ENCODE measurements at regions not wholly inside any gene's neighbourhood (a gene's known extent, or its start where the extent isn't known, plus 50 kb on each side); places are given as distances from the start of the nearest gene placed in this dataset.
"Not testable (repeated sequence)": the region's sequence is repeated elsewhere in the genome, so short reads cannot be mapped to it uniquely, and the experiment has no call there.

- DNase-seq (ENCODE audit: low spot score); ATAC-seq: not testable (repeated sequence)
These were observed 247.5 kb downstream of the SPATA31A6 start for GRCh38 chr9:42430674-42431615.

DNA sequence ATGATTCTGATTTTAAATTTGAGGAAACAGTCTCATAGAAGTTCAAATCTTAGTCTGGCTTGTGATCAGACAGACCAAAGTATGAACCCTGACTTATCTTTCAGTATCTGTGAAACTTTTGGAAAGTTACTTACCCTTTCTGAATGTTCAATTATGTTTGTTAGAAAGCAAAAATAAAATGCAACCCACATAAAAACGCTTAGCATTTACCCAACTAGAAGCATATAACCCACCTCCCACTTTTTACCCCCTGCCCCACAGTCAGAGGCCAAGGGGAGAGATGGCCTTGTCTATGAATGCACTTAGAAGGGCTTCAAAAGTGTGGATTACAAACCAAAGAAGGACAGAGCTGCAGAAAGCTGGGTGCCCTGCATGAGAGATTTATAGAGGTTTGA is 248.2 kb downstream of the SPATA31A6 start:
- ATAC-seq; DNase-seq (ENCODE audit: low spot score): not testable (repeated sequence)

- not testable (repeated sequence) for ATAC-seq; DNase-seq (ENCODE audit: low spot score)
These were observed 251.6 kb downstream of the SPATA31A6 start for GRCh38 chr9:42434844-42435714.

- DNase-seq (ENCODE audit: low spot score); ATAC-seq: not testable (repeated sequence)
These were observed 252.4 kb downstream of the SPATA31A6 start for GRCh38 chr9:42435715-42436342.

- not testable (repeated sequence) for DNase-seq (ENCODE audit: low spot score); ATAC-seq
These were observed 253.7 kb downstream of the SPATA31A6 start for GRCh38 chr9:42437057-42437759.

GRCh38 chr9:42442680-42443079 is 259.2 kb downstream of the SPATA31A6 start:
- not testable (repeated sequence) for DNase-seq (ENCODE audit: low spot score); ATAC-seq

GRCh38 chr9:42443414-42443813 is 260.0 kb downstream of the SPATA31A6 start:
- not testable (repeated sequence) for DNase-seq (ENCODE audit: low spot score); ATAC-seq

GRCh38 chr9:42461436-42461835 is 278.0 kb downstream of the SPATA31A6 start:
- not testable (repeated sequence) for DNase-seq (ENCODE audit: low spot score); ATAC-seq

- not testable (repeated sequence) for DNase-seq (ENCODE audit: low spot score); ATAC-seq
These were observed 278.4 kb downstream of the SPATA31A6 start for GRCh38 chr9:42461863-42462262.

- ATAC-seq; DNase-seq (ENCODE audit: low spot score): not testable (repeated sequence)
These were observed 280.5 kb downstream of the SPATA31A6 start for GRCh38 chr9:42463981-42464380.

DNA sequence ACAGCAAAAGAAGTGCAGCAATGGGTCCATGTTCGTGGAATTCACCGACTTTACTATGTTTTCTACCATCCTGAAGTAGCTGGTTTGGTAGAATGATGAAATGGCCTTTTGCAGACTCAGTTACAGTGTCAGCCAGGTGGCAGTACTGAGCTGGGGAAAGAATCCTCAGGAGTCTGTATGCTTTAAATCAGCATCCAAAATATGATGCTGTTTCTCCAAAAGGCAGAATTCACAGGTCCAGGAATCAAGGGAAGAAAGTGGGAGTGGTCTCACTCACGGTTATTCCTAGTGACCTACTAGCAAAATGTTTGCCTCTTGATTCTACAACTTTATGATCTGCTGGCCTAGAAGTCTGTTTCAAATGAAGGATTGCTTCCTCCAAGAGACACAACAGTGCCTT is 287.1 kb downstream of the SPATA31A6 start:
- not testable (repeated sequence) for ATAC-seq; DNase-seq (ENCODE audit: low spot score)

GRCh38 chr9:42490989-42491388 is 307.5 kb downstream of the SPATA31A6 start:
- peak; percentile 69 for ATAC-seq
- DNase-seq (ENCODE audit: low spot score), result not testable (repeated sequence)

- not testable (repeated sequence) for DNase-seq (ENCODE audit: low spot score)
These were observed 319.3 kb downstream of the SPATA31A6 start for GRCh38 chr9:42502620-42503264.

DNA sequence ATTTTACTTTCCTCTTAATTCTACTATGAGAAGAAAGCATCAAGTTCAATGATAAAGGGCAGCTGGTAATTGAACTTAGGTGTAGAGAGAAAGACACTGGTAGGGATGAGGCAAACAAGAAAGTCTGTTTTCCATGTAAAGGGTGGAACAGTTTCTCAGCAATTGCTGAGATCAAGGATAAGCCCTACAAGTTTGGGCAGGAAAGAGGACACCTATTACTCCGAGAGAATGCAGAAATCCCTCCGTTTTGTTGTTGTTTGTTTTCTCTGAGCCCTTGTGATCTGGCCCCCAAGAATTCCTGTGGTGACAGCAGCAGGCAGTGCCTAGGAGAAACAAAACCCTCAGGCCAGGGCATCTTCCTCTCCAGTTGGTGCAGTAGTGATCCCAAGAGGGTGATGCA is 324.7 kb downstream of the SPATA31A6 start:
- DNase-seq (ENCODE audit: low spot score); ATAC-seq: not testable (repeated sequence)

More at GRCh38 chr9:42502620-42503264, 319.3 kb downstream of the SPATA31A6 start:
- not testable (repeated sequence) for ATAC-seq

GRCh38 chr9:42513535-42513934 is 330.1 kb downstream of the SPATA31A6 start:
- not testable (repeated sequence) for ATAC-seq

GRCh38 chr9:42534325-42534983 is 351.0 kb downstream of the SPATA31A6 start:
- not testable (repeated sequence) for DNase-seq (ENCODE audit: low spot score)

More at GRCh38 chr9:42513535-42513934, 330.1 kb downstream of the SPATA31A6 start:
- not testable (repeated sequence) for DNase-seq (ENCODE audit: low spot score)

DNA sequence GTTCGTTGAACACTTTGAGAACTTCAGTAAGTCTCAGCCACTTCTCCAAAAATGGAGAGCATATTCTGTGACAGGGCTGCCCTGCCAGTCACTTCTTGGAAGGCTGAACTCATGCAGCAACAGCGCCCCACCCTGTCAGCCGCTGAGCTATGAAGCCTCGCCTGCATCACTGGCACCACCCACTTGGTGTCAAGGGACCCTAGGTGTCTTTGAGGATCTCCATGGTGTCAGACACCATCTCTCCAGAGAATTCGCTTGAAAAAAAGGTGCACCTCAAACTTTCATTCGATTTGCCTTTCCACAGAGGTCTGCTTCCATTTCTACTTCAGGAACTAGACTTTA is 351.5 kb downstream of the SPATA31A6 start:
- DNase-seq (ENCODE audit: low spot score); ATAC-seq: not testable (repeated sequence)

More at GRCh38 chr9:42534325-42534983, 351.0 kb downstream of the SPATA31A6 start:
- not testable (repeated sequence) for ATAC-seq

GRCh38 chr9:42550789-42551357 is 367.4 kb downstream of the SPATA31A6 start:
- not testable (repeated sequence) for DNase-seq (ENCODE audit: low spot score)

More at GRCh38 chr9:42550789-42551357, 367.4 kb downstream of the SPATA31A6 start:
- peak; percentile 96 for ATAC-seq
